ENCODE measurements at regions not wholly inside any gene's neighbourhood (a gene's known extent, or its start where the extent isn't known, plus 50 kb on each side); places are given as distances from the start of the nearest gene placed in this dataset.

- Histone ChIP-seq H3K27ac (ENCODE audit: low read depth, low read length) (no peak overlapping the region), H3K27me3 (ENCODE audit: insufficient read depth, low read length, poor library complexity, severe bottlenecking) (no peaks in the 10 kb centered on the region), H3K9me3 (ENCODE audit: low read length) (no peaks in the 10 kb centered on the region), H3K4me1 (ENCODE audit: insufficient read depth, low read length) (no peaks in the 10 kb centered on the region), H3K4me3 (ENCODE audit: low read length) (no peak overlapping the region), H3K36me3 (ENCODE audit: insufficient read depth, low read length) (no peaks in the 10 kb centered on the region)
- no peak for DNase-seq
- Mint-ChIP-seq H3K4me3 (no peak overlapping the region), H3K36me3 (no peaks in the 10 kb centered on the region), H3K27me3 (peaks cover 0 to 1% of the 10 kb centered on the region in 2 donors), H3K9me3 (peaks cover 0 to 2% (median 0%) of the 10 kb centered on the region in 5 donors), H3K27ac (no peak overlapping the region), H3K4me1 (no peaks in the 10 kb centered on the region)
- ChIA-PET POLR2A (no interaction called here), CTCF (no interaction called here)
Observed at GRCh38 chr9:20022410-20022809, 233.6 kb upstream of the SLC24A2 start.

GRCh38 chr9:20016611-20017010 is 227.8 kb upstream of the SLC24A2 start:
- no peak for DNase-seq
- no peaks in the 10 kb centered on the region for H3K9me3 ChIP-seq (ENCODE audit: low read length)
- POLR2A ChIA-PET: no interaction called here
- Mint-ChIP-seq H3K4me3 (no peak overlapping the region), H3K36me3 (peaks cover 0 to 4% (median 0%) of the 10 kb centered on the region in 3 donors), H3K4me1 (peaks cover 17 to 31% (median 18%) of the 10 kb centered on the region in 3 donors), H3K27me3 (no peaks in the 10 kb centered on the region), H3K9me3 (peaks cover 0 to 3% (median 2%) of the 10 kb centered on the region in 5 donors), H3K27ac (peak overlapping the region in 2 of 8 donors; percentile 10 to 66)
- peaks cover 17% of the 10 kb centered on the region for H3K4me1 ChIP-seq (ENCODE audit: insufficient read depth, low read length)
- H3K4me3 ChIP-seq (ENCODE audit: low read length): no peak overlapping the region
- H3K27me3 ChIP-seq (ENCODE audit: insufficient read depth, low read length, poor library complexity, severe bottlenecking): no peaks in the 10 kb centered on the region
- no peaks in the 10 kb centered on the region for H3K36me3 ChIP-seq (ENCODE audit: insufficient read depth, low read length)
- no peak overlapping the region for H3K27ac ChIP-seq (ENCODE audit: low read depth, low read length)
- CTCF ChIA-PET: no interaction called here

- Mint-ChIP-seq H3K4me1 (peaks cover 17 to 31% (median 18%) of the 10 kb centered on the region in 3 donors), H3K4me3 (peak overlapping the region in 2 of 7 donors; percentile 35 to 54), H3K27ac (peak overlapping the region in 5 of 8 donors; percentile 3 to 77 (median 39)), H3K27me3 (peaks cover 0 to 1% of the 10 kb centered on the region in 2 donors), H3K9me3 (peaks cover 0 to 6% (median 5%) of the 10 kb centered on the region in 5 donors), H3K36me3 (peaks cover 0 to 10% (median 0%) of the 10 kb centered on the region in 3 donors)
- CTCF ChIA-PET: no interaction called here
- DNase-seq: peak in 1 of 5 donors; percentile 12
- POLR2A ChIA-PET: no interaction called here
- H3K36me3 ChIP-seq (ENCODE audit: insufficient read depth, low read length): no peaks in the 10 kb centered on the region
- H3K27me3 ChIP-seq (ENCODE audit: insufficient read depth, low read length, poor library complexity, severe bottlenecking): no peaks in the 10 kb centered on the region
- H3K9me3 ChIP-seq (ENCODE audit: low read length): no peaks in the 10 kb centered on the region
- no peak overlapping the region for H3K27ac ChIP-seq (ENCODE audit: low read depth, low read length)
- peaks cover 17% of the 10 kb centered on the region for H3K4me1 ChIP-seq (ENCODE audit: insufficient read depth, low read length)
- no peak overlapping the region for H3K4me3 ChIP-seq (ENCODE audit: low read length)
Observed at GRCh38 chr9:20015427-20015931, 226.6 kb upstream of the SLC24A2 start.

GRCh38 chr9:20014168-20014567 is 225.3 kb upstream of the SLC24A2 start:
- Mint-ChIP-seq H3K9me3 (peaks cover 0 to 6% (median 3%) of the 10 kb centered on the region in 5 donors), H3K4me3 (peak overlapping the region in 1 of 7 donors; percentile 25), H3K27me3 (peaks cover 0 to 1% of the 10 kb centered on the region in 2 donors), H3K36me3 (peaks cover 0 to 18% (median 0%) of the 10 kb centered on the region in 3 donors), H3K27ac (no peak overlapping the region), H3K4me1 (peaks cover 17 to 31% (median 18%) of the 10 kb centered on the region in 3 donors)
- ChIA-PET CTCF (no interaction called here), POLR2A (no interaction called here)
- Histone ChIP-seq H3K9me3 (ENCODE audit: low read length) (no peaks in the 10 kb centered on the region), H3K36me3 (ENCODE audit: insufficient read depth, low read length) (no peaks in the 10 kb centered on the region), H3K27me3 (ENCODE audit: insufficient read depth, low read length, poor library complexity, severe bottlenecking) (no peaks in the 10 kb centered on the region), H3K4me1 (ENCODE audit: insufficient read depth, low read length) (peaks cover 17% of the 10 kb centered on the region), H3K27ac (ENCODE audit: low read depth, low read length) (no peak overlapping the region), H3K4me3 (ENCODE audit: low read length) (no peak overlapping the region)
- no peak for DNase-seq

- Mint-ChIP-seq H3K9me3 (peaks cover 0 to 6% (median 3%) of the 10 kb centered on the region in 5 donors), H3K4me3 (no peak overlapping the region), H3K36me3 (peaks cover 0 to 18% (median 0%) of the 10 kb centered on the region in 3 donors), H3K4me1 (peaks cover 17 to 31% (median 18%) of the 10 kb centered on the region in 3 donors), H3K27me3 (peaks cover 0 to 1% of the 10 kb centered on the region in 2 donors), H3K27ac (no peak overlapping the region)
- Histone ChIP-seq H3K27ac (ENCODE audit: low read depth, low read length) (no peak overlapping the region), H3K36me3 (ENCODE audit: insufficient read depth, low read length) (no peaks in the 10 kb centered on the region), H3K9me3 (ENCODE audit: low read length) (no peaks in the 10 kb centered on the region), H3K4me3 (ENCODE audit: low read length) (no peak overlapping the region), H3K27me3 (ENCODE audit: insufficient read depth, low read length, poor library complexity, severe bottlenecking) (no peaks in the 10 kb centered on the region), H3K4me1 (ENCODE audit: insufficient read depth, low read length) (peaks cover 17% of the 10 kb centered on the region)
- ChIA-PET CTCF (no interaction called here), POLR2A (no interaction called here)
- DNase-seq: no peak
Observed at GRCh38 chr9:20012232-20012631, 223.4 kb upstream of the SLC24A2 start.

- Histone ChIP-seq H3K36me3 (ENCODE audit: insufficient read depth, low read length) (no peaks in the 10 kb centered on the region), H3K4me3 (ENCODE audit: low read length) (no peak overlapping the region), H3K9me3 (ENCODE audit: low read length) (no peaks in the 10 kb centered on the region), H3K27me3 (ENCODE audit: insufficient read depth, low read length, poor library complexity, severe bottlenecking) (no peaks in the 10 kb centered on the region), H3K4me1 (ENCODE audit: insufficient read depth, low read length) (no peaks in the 10 kb centered on the region), H3K27ac (ENCODE audit: low read depth, low read length) (no peak overlapping the region)
- ChIA-PET POLR2A (no interaction called here), CTCF (no interaction called here)
- DNase-seq: no peak
- H3K36me3 Mint-ChIP-seq: peaks cover 0 to 18% (median 0%) of the 10 kb centered on the region in 3 donors
- H3K9me3 Mint-ChIP-seq: peaks cover 0 to 6% (median 3%) of the 10 kb centered on the region in 5 donors
- peaks cover 0 to 1% of the 10 kb centered on the region in 2 donors for H3K27me3 Mint-ChIP-seq
- H3K4me1 Mint-ChIP-seq: peaks cover 2 to 12% (median 3%) of the 10 kb centered on the region in 3 donors
- no peak overlapping the region for H3K4me3 Mint-ChIP-seq
- H3K27ac Mint-ChIP-seq: no peak overlapping the region
Observed at GRCh38 chr9:20009606-20010005, 220.8 kb upstream of the SLC24A2 start.

- no peak overlapping the region for H3K4me3 Mint-ChIP-seq
Observed at GRCh38 chr9:20002011-20002410, 213.2 kb upstream of the SLC24A2 start.

GRCh38 chr9:20001058-20001457 is 212.2 kb upstream of the SLC24A2 start:
- H3K9me3 ChIP-seq (ENCODE audit: low read length): no peaks in the 10 kb centered on the region
- H3K27ac ChIP-seq (ENCODE audit: low read depth, low read length): no peak overlapping the region
- H3K4me3 Mint-ChIP-seq: no peak overlapping the region
- no peak for DNase-seq
- no peak overlapping the region for H3K4me3 ChIP-seq (ENCODE audit: low read length)
- H3K9me3 Mint-ChIP-seq: peaks cover 0 to 7% (median 5%) of the 10 kb centered on the region in 5 donors
- POLR2A ChIA-PET: no interaction called here
- peaks cover 18 to 28% (median 27%) of the 10 kb centered on the region in 3 donors for H3K4me1 Mint-ChIP-seq
- no peaks in the 10 kb centered on the region for H3K27me3 Mint-ChIP-seq
- no peaks in the 10 kb centered on the region for H3K27me3 ChIP-seq (ENCODE audit: insufficient read depth, low read length, poor library complexity, severe bottlenecking)
- H3K36me3 Mint-ChIP-seq: peaks cover 2 to 18% (median 5%) of the 10 kb centered on the region in 3 donors
- H3K36me3 ChIP-seq (ENCODE audit: insufficient read depth, low read length): no peaks in the 10 kb centered on the region
- H3K4me1 ChIP-seq (ENCODE audit: insufficient read depth, low read length): no peaks in the 10 kb centered on the region
- no peak overlapping the region for H3K27ac Mint-ChIP-seq
- CTCF ChIA-PET: no interaction called here

More at GRCh38 chr9:20002011-20002410, 213.2 kb upstream of the SLC24A2 start:
- H3K27ac Mint-ChIP-seq: no peak overlapping the region
- peaks cover 18 to 28% (median 25%) of the 10 kb centered on the region in 3 donors for H3K4me1 Mint-ChIP-seq
- Histone ChIP-seq H3K9me3 (ENCODE audit: low read length) (no peaks in the 10 kb centered on the region), H3K4me3 (ENCODE audit: low read length) (no peak overlapping the region), H3K36me3 (ENCODE audit: insufficient read depth, low read length) (no peaks in the 10 kb centered on the region), H3K27me3 (ENCODE audit: insufficient read depth, low read length, poor library complexity, severe bottlenecking) (no peaks in the 10 kb centered on the region), H3K27ac (ENCODE audit: low read depth, low read length) (no peak overlapping the region), H3K4me1 (ENCODE audit: insufficient read depth, low read length) (no peaks in the 10 kb centered on the region)
- peaks cover 2 to 13% (median 4%) of the 10 kb centered on the region in 3 donors for H3K36me3 Mint-ChIP-seq
- ChIA-PET CTCF (no interaction called here), POLR2A (no interaction called here)
- H3K27me3 Mint-ChIP-seq: no peaks in the 10 kb centered on the region
- DNase-seq: no peak
- H3K9me3 Mint-ChIP-seq: peaks cover 0 to 7% (median 4%) of the 10 kb centered on the region in 5 donors
